Keratinocyte (primary cell): ENCODE measurements at regions not wholly inside any gene's neighbourhood (a gene's known extent, or its start where the extent isn't known, plus 50 kb on each side); places are given as distances from the start of the nearest gene placed in this dataset.

Experiments
- DNase-seq: peaks from one replicate; pipeline ENCODE4 v3.0.0-alpha.2; 2011; ENCODE audit warnings: low read depth, missing footprints, low spot score
- FAIRE-seq: peaks from 2 replicates; lab custom pipeline; 2011; peaks lifted over from hg19 to GRCh38; lab: Jason Lieb, UNC
- H2AFZ ChIP-seq: 2 replicates; pipeline ENCODE4 v1.6.0; 2012; ENCODE audit warnings: low read length, control low read depth, inconsistent platforms; ENCODE audit not compliant: control insufficient read depth
- H3K27ac ChIP-seq: 2 replicates; pipeline ENCODE4 v1.5.1; 2011; ENCODE audit warnings: low read length; ENCODE audit not compliant: control insufficient read depth, insufficient read depth
- H3K27me3 ChIP-seq: 3 replicates; pipeline ENCODE4 v1.6.0; 2011; ENCODE audit warnings: low read length; ENCODE audit not compliant: control insufficient read depth, insufficient read depth; ENCODE audit errors: extremely low read depth
- H3K36me3 ChIP-seq, 2 experiments: 2 replicates in 1 of 2; 3 replicates in 1 of 2; pipeline ENCODE4 v1.5.1; 2011; ENCODE audit warnings: low read length in 2 of 2, mild to moderate bottlenecking in 1 of 2; ENCODE audit not compliant: control insufficient read depth in 2 of 2, insufficient read depth in 2 of 2; ENCODE audit errors: extremely low read depth in 1 of 2
- H3K4me1 ChIP-seq: 3 replicates; pipeline ENCODE4 v1.5.1; 2011; ENCODE audit warnings: low read length; ENCODE audit not compliant: control insufficient read depth, insufficient read depth; ENCODE audit errors: extremely low read depth
- H3K4me2 ChIP-seq: 3 replicates; pipeline ENCODE4 v1.6.0; 2011; ENCODE audit warnings: low read depth, low read length; ENCODE audit not compliant: control insufficient read depth, insufficient read depth; ENCODE audit errors: extremely low read depth
- H3K4me3 ChIP-seq, 3 experiments: fragments of 200-600 bp in 1 of 3; sonication (generic) in 1 of 3; 2 replicates in 2 of 3; 3 replicates in 1 of 3; pipeline ENCODE4 v1.5.1; 2011 to 2016; ENCODE audit warnings: low read length in 3 of 3, mild to moderate bottlenecking in 3 of 3, control low read depth in 2 of 3, inconsistent platforms in 1 of 3, low read depth in 1 of 3, mixed read lengths in 1 of 3, mixed run types in 1 of 3, moderate library complexity in 1 of 3; ENCODE audit not compliant: control insufficient read depth in 2 of 3, insufficient read depth in 2 of 3; ENCODE audit errors: extremely low read depth in 1 of 3
- H3K79me2 ChIP-seq: 2 replicates; pipeline ENCODE4 v1.6.0; 2012; ENCODE audit warnings: low read length; ENCODE audit not compliant: control insufficient read depth, insufficient read depth
- H3K9ac ChIP-seq: 3 replicates; pipeline ENCODE4 v1.6.0; 2011; ENCODE audit warnings: low read length; ENCODE audit not compliant: control insufficient read depth, insufficient read depth; ENCODE audit errors: extremely low read depth
- H3K9me1 ChIP-seq: 3 replicates; pipeline ENCODE4 v1.6.0; 2011; ENCODE audit warnings: low read length; ENCODE audit not compliant: control insufficient read depth, insufficient read depth; ENCODE audit errors: extremely low read depth
- H3K9me3 ChIP-seq: 2 replicates; pipeline ENCODE4 v1.5.1; 2012; ENCODE audit warnings: low read depth, low read length; ENCODE audit not compliant: control insufficient read depth
- H4K20me1 ChIP-seq: 3 replicates; pipeline ENCODE4 v1.6.0; 2011; ENCODE audit warnings: low read length; ENCODE audit not compliant: control insufficient read depth, insufficient read depth; ENCODE audit errors: extremely low read depth
- CTCF ChIP-seq, 3 experiments: IDR thresholded peaks in 1 of 3; conservative IDR thresholded peaks in 1 of 3; optimal IDR thresholded peaks in 1 of 3; 2 replicates in 2 of 3; 3 replicates in 1 of 3; pipeline versions ENCODE3 to v1.5.1; 2011; ENCODE audit warnings: low read length in 3 of 3, mild to moderate bottlenecking in 3 of 3, moderate library complexity in 2 of 3, control low read depth in 1 of 3, inconsistent platforms in 1 of 3; ENCODE audit not compliant: insufficient read depth in 2 of 3; ENCODE audit errors: extremely low read depth in 1 of 3
- EZH2 ChIP-seq: IDR thresholded peaks from one replicate; pipeline ENCODE4 v1.6.1; 2012; ENCODE audit warnings: inconsistent platforms, mild to moderate bottlenecking, low read length, moderate library complexity
- dilution Hi-C: fragments of 300-500 bp; cut with MboI; formaldehyde crosslinking; loops from one replicate; pipeline ENCODE4 v1.7.0; 2020; ENCODE audit warnings: low sequenced_read_pairs; ENCODE audit not compliant: extremely low pct_ligation_motif_present

GRCh38 chr4:134958862-134959261 lies 757.3 kb upstream of the PABPC4L start:
- Histone ChIP-seq H3K9ac (no peak overlapping the region), H3K4me1 (no peaks in the 10 kb centered on the region), H2AFZ (no peak overlapping the region), H3K79me2 (no peaks in the 10 kb centered on the region), H3K4me2 (no peak overlapping the region), H3K9me1 (no peaks in the 10 kb centered on the region), H3K9me3 (no peaks in the 10 kb centered on the region), H3K27ac (no peak overlapping the region), H3K36me3 (no peaks in the 10 kb centered on the region), H3K27me3 (no peaks in the 10 kb centered on the region), H3K4me3 (no peak overlapping the region), H4K20me1 (no peaks in the 10 kb centered on the region)
- TF ChIP-seq EZH2 (no peak), CTCF (optimal IDR thresholded peaks at IDR 0.05 in 1 of 3, IDR thresholded peaks at IDR 0.05 in 1 of 3, conservative IDR thresholded peaks at IDR 0.05 in 1 of 3; ENCODE audit: extremely low read depth in 1 of 3, insufficient read depth in 2 of 3, low read length in 3 of 3) (no peak)
- DNase-seq = no peak
- dilution Hi-C loops = no loop called here
- no peak for FAIRE-seq

GRCh38 chr4:134955059-134955458 lies 753.5 kb upstream of the PABPC4L start:
- Histone ChIP-seq H3K9ac (no peak overlapping the region), H4K20me1 (no peaks in the 10 kb centered on the region), H3K36me3 (no peaks in the 10 kb centered on the region), H3K4me3 (no peak overlapping the region), H3K9me1 (no peaks in the 10 kb centered on the region), H3K27me3 (no peaks in the 10 kb centered on the region), H3K4me2 (no peak overlapping the region), H3K27ac (no peak overlapping the region), H2AFZ (no peak overlapping the region), H3K4me1 (no peaks in the 10 kb centered on the region), H3K9me3 (peaks cover 3% of the 10 kb centered on the region), H3K79me2 (no peaks in the 10 kb centered on the region)
- TF ChIP-seq EZH2 (no peak), CTCF (optimal IDR thresholded peaks at IDR 0.05 in 1 of 3, IDR thresholded peaks at IDR 0.05 in 1 of 3, conservative IDR thresholded peaks at IDR 0.05 in 1 of 3; ENCODE audit: extremely low read depth in 1 of 3, insufficient read depth in 2 of 3, low read length in 3 of 3) (no peak)
- FAIRE-seq = no peak
- dilution Hi-C loops = no loop called here
- no peak for DNase-seq
